Endothelial cell of umbilical vein (primary cell): ENCODE measurements at regions not wholly inside any gene's neighbourhood (a gene's known extent, or its start where the extent isn't known, plus 50 kb on each side); places are given as distances from the start of the nearest gene placed in this dataset.

Source experiments
- BruUV-seq: library from RNA; stranded (reverse); fragments of 400-500 nt; replicated peaks from 2 replicates; lab custom pipeline; 2021; lab: Mats Ljungman, UMichigan
- CTCF ChIA-PET: fragments of 300-600, 350-600 bp; sonication (Branson Sonifier 250); formaldehyde crosslinking; loops from one replicate; lab custom pipeline; 2021; ENCODE audit warnings: antibody characterized with exemption, inconsistent platforms; lab: Charles Lee
- POLR2A ChIA-PET: fragments of 300-600, 350-600 bp; sonication (Branson Sonifier 250); formaldehyde crosslinking; loops from one replicate; lab custom pipeline; 2021; ENCODE audit warnings: antibody characterized with exemption, inconsistent platforms; lab: Charles Lee
- DNase-seq: peaks from one replicate; pipeline ENCODE4 v3.0.0-alpha.2; 2011; ENCODE audit warnings: low read depth, low spot score
- FAIRE-seq: peaks from 2 replicates; lab custom pipeline; 2011; peaks lifted over from hg19 to GRCh38; lab: Jason Lieb, UNC
- H2AFZ ChIP-seq: 2 replicates; pipeline ENCODE4 v1.6.0; 2012; ENCODE audit warnings: low read depth, low read length, control low read depth, inconsistent platforms
- H3K27ac ChIP-seq: 2 replicates; pipeline ENCODE4 v1.5.1; 2011; ENCODE audit warnings: low read depth, mild to moderate bottlenecking, control low read depth, low read length, moderate library complexity; ENCODE audit not compliant: insufficient read depth
- H3K27me3 ChIP-seq, 2 experiments: 2 replicates each; pipeline versions ENCODE4 v1.6.0 to v1.6.1; 2011; ENCODE audit warnings: low read length in 2 of 2, mixed read lengths in 1 of 2; ENCODE audit not compliant: control insufficient read depth in 2 of 2, insufficient read depth in 2 of 2
- H3K36me3 ChIP-seq, 2 experiments: 2 replicates in 1 of 2; 3 replicates in 1 of 2; pipeline ENCODE4 v1.5.1; 2011; ENCODE audit warnings: low read length in 2 of 2, mild to moderate bottlenecking in 1 of 2, moderate library complexity in 1 of 2; ENCODE audit not compliant: control insufficient read depth in 2 of 2, insufficient read depth in 2 of 2; ENCODE audit errors: extremely low read depth in 1 of 2
- H3K4me1 ChIP-seq: 3 replicates; pipeline ENCODE4 v1.5.1; 2011; ENCODE audit warnings: mild to moderate bottlenecking, low read length; ENCODE audit not compliant: control insufficient read depth, insufficient read depth; ENCODE audit errors: extremely low read depth
- H3K4me2 ChIP-seq: 2 replicates; pipeline ENCODE4 v1.6.1; 2011; ENCODE audit warnings: low read length, control low read depth, mixed read lengths; ENCODE audit not compliant: insufficient read depth
- H3K4me3 ChIP-seq, 3 experiments: fragments of 200-600 bp in 1 of 3; sonication (generic), shearing (Covaris generic) in 1 of 3; replicated peaks in 1 of 3; 2 replicates each; pipeline ENCODE4 v1.5.1; 2011 to 2016; ENCODE audit warnings: control low read depth in 3 of 3, low read length in 3 of 3, mild to moderate bottlenecking in 2 of 3, inconsistent platforms in 1 of 3, low read depth in 1 of 3, moderate library complexity in 1 of 3; ENCODE audit not compliant: insufficient read depth in 1 of 3
- H3K79me2 ChIP-seq: 2 replicates; pipeline ENCODE4 v1.6.0; 2012; ENCODE audit warnings: low read length, inconsistent platforms; ENCODE audit not compliant: control insufficient read depth, insufficient read depth
- H3K9ac ChIP-seq: replicated peaks from 2 replicates; pipeline ENCODE3; 2011; ENCODE audit warnings: low read length, control low read depth; ENCODE audit not compliant: insufficient read depth; ENCODE audit errors: extremely low read depth
- H3K9me1 ChIP-seq: replicated peaks from 3 replicates; pipeline ENCODE4 v1.6.0; 2011; ENCODE audit warnings: mild to moderate bottlenecking, low read length; ENCODE audit not compliant: control insufficient read depth, insufficient read depth; ENCODE audit errors: extremely low read depth
- H3K9me3 ChIP-seq: replicated peaks from 2 replicates; pipeline ENCODE4 v1.5.1; 2012; ENCODE audit warnings: low read length, inconsistent platforms; ENCODE audit not compliant: control insufficient read depth, insufficient read depth
- H4K20me1 ChIP-seq: replicated peaks from 2 replicates; pipeline ENCODE3; 2011; ENCODE audit warnings: mild to moderate bottlenecking, low read length; ENCODE audit not compliant: control insufficient read depth, insufficient read depth; ENCODE audit errors: extremely low read depth
- CTCF ChIP-seq, 2 donors: IDR thresholded peaks; 1 replicate in 1 of 2; 2 replicates in 1 of 2; pipeline ENCODE4 v1.5.1; 2011; ENCODE audit warnings: low read length in 2 of 2, mild to moderate bottlenecking in 2 of 2, moderate library complexity in 2 of 2, control low read depth in 1 of 2, inconsistent platforms in 1 of 2, low read depth in 1 of 2; ENCODE audit not compliant: insufficient read depth in 1 of 2; ENCODE audit errors: extremely low read depth in 1 of 2
- EZH2 ChIP-seq: IDR thresholded peaks from 2 replicates; pipeline ENCODE4 v1.6.1; 2012; ENCODE audit warnings: borderline replicate concordance, low read depth, mild to moderate bottlenecking, moderate library complexity, low read length, inconsistent platforms; ENCODE audit not compliant: severe bottlenecking
- FOS ChIP-seq: IDR thresholded peaks from 2 replicates; pipeline ENCODE4 v1.6.1; 2011; ENCODE audit warnings: mild to moderate bottlenecking, low read length, moderate library complexity, borderline replicate concordance; ENCODE audit not compliant: insufficient read depth
- GATA2 ChIP-seq: IDR thresholded peaks from 2 replicates; pipeline ENCODE4 v1.7.0; 2011; ENCODE audit warnings: low read depth, mild to moderate bottlenecking, moderate library complexity, mixed read lengths, low read length; ENCODE audit not compliant: insufficient read length, insufficient read depth
- JUN ChIP-seq: IDR thresholded peaks from 2 replicates; pipeline ENCODE4 v1.6.1; 2011; ENCODE audit warnings: borderline replicate concordance, low read depth; ENCODE audit not compliant: insufficient read length, insufficient read depth
- MAX ChIP-seq: IDR thresholded peaks from 2 replicates; pipeline ENCODE4 v1.6.1; 2011; ENCODE audit not compliant: insufficient read depth, insufficient read length
- MYC ChIP-seq: IDR thresholded peaks from one replicate; pipeline ENCODE4 v1.6.1; 2011; ENCODE audit warnings: mild to moderate bottlenecking, low read depth, low read length
- POLR2A ChIP-seq: IDR thresholded peaks from 2 replicates; pipeline ENCODE4 v1.6.1; 2012; ENCODE audit warnings: low read depth, mild to moderate bottlenecking, control low read depth, low read length
- POLR2AphosphoS5 ChIP-seq: IDR thresholded peaks from 2 replicates; pipeline ENCODE4 v1.6.1; 2012; ENCODE audit warnings: low read depth, mild to moderate bottlenecking, control low read depth, low read length, moderate library complexity; ENCODE audit not compliant: insufficient read depth
- dilution Hi-C: fragments of 300-500 bp; cut with MboI; formaldehyde crosslinking; loops from one replicate; pipeline ENCODE4 v1.15.0; 2019; ENCODE audit warnings: low sequenced_read_pairs; ENCODE audit not compliant: extremely low pct_ligation_motif_present
- intact Hi-C: fragments of 100-400 bp; cut with micrococcal nuclease; formaldehyde crosslinking; loops from one replicate; pipeline ENCODE4 v1.10.0; 2022

- Histone ChIP-seq H3K9ac (no peak overlapping the region), H3K27ac (no peak overlapping the region), H3K27me3 (no peaks in the 10 kb centered on the region), H2AFZ (no peak overlapping the region), H3K36me3 (no peaks in the 10 kb centered on the region), H4K20me1 (no peaks in the 10 kb centered on the region), H3K4me2 (no peak overlapping the region), H3K9me1 (no peaks in the 10 kb centered on the region), H3K79me2 (no peaks in the 10 kb centered on the region), H3K4me1 (peaks cover 21% of the 10 kb centered on the region), H3K9me3 (no peaks in the 10 kb centered on the region), H3K4me3 (no peak overlapping the region)
- dilution Hi-C loops (no loop called here), intact Hi-C loops (no loop called here)
- BruUV-seq = no TSS peak
- FAIRE-seq = no peak
- CTCF ChIA-PET = no interaction called here
- POLR2A ChIA-PET = no interaction called here
- TF ChIP-seq FOS = no peak
- TF ChIP-seq MYC = no peak
- no peak for TF ChIP-seq JUN
- no peak for TF ChIP-seq CTCF (IDR thresholded peaks at IDR 0.05; ENCODE audit: extremely low read depth in 1 of 2, insufficient read depth in 1 of 2, low read depth in 1 of 2, low read length in 2 of 2)
- TF ChIP-seq EZH2 = no peak
- TF ChIP-seq POLR2A = no peak
- TF ChIP-seq POLR2AphosphoS5 = no peak
- TF ChIP-seq MAX = no peak
- TF ChIP-seq GATA2 = no peak
- no peak for DNase-seq
Measured at GRCh38 chr2:182622231-182622630, 93.8 kb upstream of the DNAJC10 start.
